HCT116 (cell line): ENCODE measurements at regions not wholly inside any gene's neighbourhood (a gene's known extent, or its start where the extent isn't known, plus 50 kb on each side); places are given as distances from the start of the nearest gene placed in this dataset.

ENCODE experiments used
- CBX3 ChIP-seq: IDR thresholded peaks from 2 replicates; pipeline ENCODE4 v1.6.1; 2012; ENCODE audit warnings: low read depth
- CEBPB ChIP-seq: IDR thresholded peaks from 2 replicates; pipeline ENCODE4 v1.6.1; 2012; ENCODE audit warnings: low read depth
- ELF1 ChIP-seq: IDR thresholded peaks from 2 replicates; pipeline ENCODE4 v1.6.1; 2012; ENCODE audit warnings: low read depth, borderline replicate concordance
- JUND ChIP-seq: IDR thresholded peaks from 2 replicates; pipeline ENCODE4 v1.6.1; 2012
- POLR2A ChIP-seq: IDR thresholded peaks from 2 replicates; pipeline ENCODE4 v1.7.0; 2011; ENCODE audit warnings: borderline replicate concordance; ENCODE audit not compliant: insufficient read depth, insufficient read length; ENCODE audit errors: extremely low read depth
- POLR2AphosphoS5 ChIP-seq: IDR thresholded peaks from 2 replicates; pipeline ENCODE4 v1.6.1; 2011; ENCODE audit warnings: mild to moderate bottlenecking, low read depth, low read length, moderate library complexity
- RAD21 ChIP-seq: IDR thresholded peaks from 2 replicates; pipeline ENCODE4 v1.6.1; 2012; ENCODE audit warnings: low read depth, mild to moderate bottlenecking
- YY1 ChIP-seq: IDR thresholded peaks from 2 replicates; pipeline ENCODE4 v1.6.1; 2011; ENCODE audit warnings: low read length, low read depth, moderate library complexity, mild to moderate bottlenecking; ENCODE audit not compliant: insufficient replicate concordance; ENCODE audit errors: extremely low read depth
- ZFX ChIP-seq: fragments of 450-650 bp; IDR thresholded peaks from 2 replicates; pipeline ENCODE4 v1.6.1; 2017
- ZNF274 ChIP-seq: fragments of 200-500 bp; sonication (Bioruptor generic); IDR thresholded peaks from 2 replicates; pipeline ENCODE4 v1.6.1; 2014; ENCODE audit warnings: mild to moderate bottlenecking, low read depth, low read length, inconsistent platforms
- TF ChIP-seq, protein P1 (sequence below), 3 experiments: fragments of 200-600 bp in 1 of 3; sonication (generic) in 1 of 3; IDR thresholded peaks in 2 of 3; conservative IDR thresholded peaks in 1 of 3; 2 replicates each; pipeline ENCODE4 v1.5.1; 2012 to 2017; ENCODE audit warnings: low read depth in 2 of 3, low read length in 2 of 3, antibody characterized with exemption in 1 of 3, borderline replicate concordance in 1 of 3, control low read depth in 1 of 3, mild to moderate bottlenecking in 1 of 3, mixed read lengths in 1 of 3, mixed run types in 1 of 3, moderate library complexity in 1 of 3; ENCODE audit not compliant: insufficient read depth in 1 of 3
- TF ChIP-seq, protein P2 (sequence below): IDR thresholded peaks from 2 replicates; pipeline ENCODE4 v1.6.1; 2012; ENCODE audit warnings: low read depth
- TF ChIP-seq, protein P3 (sequence below): IDR thresholded peaks from 2 replicates; pipeline ENCODE4 v1.6.1; 2012

DNA sequence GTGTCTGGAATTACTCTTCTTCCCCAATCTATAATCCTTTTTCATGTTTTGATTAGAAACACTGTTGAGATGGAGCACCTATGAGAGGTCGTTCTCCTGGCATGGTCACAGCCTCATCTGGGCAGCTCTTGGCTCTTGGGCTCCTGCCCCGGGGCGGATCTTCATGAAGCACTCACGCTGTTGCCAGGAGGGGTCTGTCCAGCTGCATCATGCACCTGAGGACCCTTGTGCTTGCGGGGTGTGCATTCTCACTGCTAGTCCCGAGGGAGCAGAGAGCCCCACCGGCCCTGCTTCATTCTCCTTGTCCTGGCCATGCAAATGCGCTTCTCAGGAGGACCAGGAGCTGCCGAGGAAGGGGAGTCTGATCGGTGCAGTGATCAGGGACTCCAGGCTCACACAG is 117.6 kb upstream of the S1PR3 start:
- TF ChIP-seq, protein P1, sequence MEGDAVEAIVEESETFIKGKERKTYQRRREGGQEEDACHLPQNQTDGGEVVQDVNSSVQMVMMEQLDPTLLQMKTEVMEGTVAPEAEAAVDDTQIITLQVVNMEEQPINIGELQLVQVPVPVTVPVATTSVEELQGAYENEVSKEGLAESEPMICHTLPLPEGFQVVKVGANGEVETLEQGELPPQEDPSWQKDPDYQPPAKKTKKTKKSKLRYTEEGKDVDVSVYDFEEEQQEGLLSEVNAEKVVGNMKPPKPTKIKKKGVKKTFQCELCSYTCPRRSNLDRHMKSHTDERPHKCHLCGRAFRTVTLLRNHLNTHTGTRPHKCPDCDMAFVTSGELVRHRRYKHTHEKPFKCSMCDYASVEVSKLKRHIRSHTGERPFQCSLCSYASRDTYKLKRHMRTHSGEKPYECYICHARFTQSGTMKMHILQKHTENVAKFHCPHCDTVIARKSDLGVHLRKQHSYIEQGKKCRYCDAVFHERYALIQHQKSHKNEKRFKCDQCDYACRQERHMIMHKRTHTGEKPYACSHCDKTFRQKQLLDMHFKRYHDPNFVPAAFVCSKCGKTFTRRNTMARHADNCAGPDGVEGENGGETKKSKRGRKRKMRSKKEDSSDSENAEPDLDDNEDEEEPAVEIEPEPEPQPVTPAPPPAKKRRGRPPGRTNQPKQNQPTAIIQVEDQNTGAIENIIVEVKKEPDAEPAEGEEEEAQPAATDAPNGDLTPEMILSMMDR (IDR thresholded peaks at IDR 0.05 in 2 of 3, conservative IDR thresholded peaks at IDR 0.05 in 1 of 3; ENCODE audit: borderline replicate concordance in 1 of 3, insufficient read depth in 1 of 3, low read depth in 2 of 3, low read length in 2 of 3), result no peak
- no peak for TF ChIP-seq YY1
- no peak for TF ChIP-seq POLR2A
- TF ChIP-seq ELF1, result no peak
- no peak for TF ChIP-seq JUND
- no peak for TF ChIP-seq CBX3
- no peak for TF ChIP-seq POLR2AphosphoS5
- TF ChIP-seq ZFX, result no peak
- TF ChIP-seq RAD21, result no peak
- TF ChIP-seq, protein P2, sequence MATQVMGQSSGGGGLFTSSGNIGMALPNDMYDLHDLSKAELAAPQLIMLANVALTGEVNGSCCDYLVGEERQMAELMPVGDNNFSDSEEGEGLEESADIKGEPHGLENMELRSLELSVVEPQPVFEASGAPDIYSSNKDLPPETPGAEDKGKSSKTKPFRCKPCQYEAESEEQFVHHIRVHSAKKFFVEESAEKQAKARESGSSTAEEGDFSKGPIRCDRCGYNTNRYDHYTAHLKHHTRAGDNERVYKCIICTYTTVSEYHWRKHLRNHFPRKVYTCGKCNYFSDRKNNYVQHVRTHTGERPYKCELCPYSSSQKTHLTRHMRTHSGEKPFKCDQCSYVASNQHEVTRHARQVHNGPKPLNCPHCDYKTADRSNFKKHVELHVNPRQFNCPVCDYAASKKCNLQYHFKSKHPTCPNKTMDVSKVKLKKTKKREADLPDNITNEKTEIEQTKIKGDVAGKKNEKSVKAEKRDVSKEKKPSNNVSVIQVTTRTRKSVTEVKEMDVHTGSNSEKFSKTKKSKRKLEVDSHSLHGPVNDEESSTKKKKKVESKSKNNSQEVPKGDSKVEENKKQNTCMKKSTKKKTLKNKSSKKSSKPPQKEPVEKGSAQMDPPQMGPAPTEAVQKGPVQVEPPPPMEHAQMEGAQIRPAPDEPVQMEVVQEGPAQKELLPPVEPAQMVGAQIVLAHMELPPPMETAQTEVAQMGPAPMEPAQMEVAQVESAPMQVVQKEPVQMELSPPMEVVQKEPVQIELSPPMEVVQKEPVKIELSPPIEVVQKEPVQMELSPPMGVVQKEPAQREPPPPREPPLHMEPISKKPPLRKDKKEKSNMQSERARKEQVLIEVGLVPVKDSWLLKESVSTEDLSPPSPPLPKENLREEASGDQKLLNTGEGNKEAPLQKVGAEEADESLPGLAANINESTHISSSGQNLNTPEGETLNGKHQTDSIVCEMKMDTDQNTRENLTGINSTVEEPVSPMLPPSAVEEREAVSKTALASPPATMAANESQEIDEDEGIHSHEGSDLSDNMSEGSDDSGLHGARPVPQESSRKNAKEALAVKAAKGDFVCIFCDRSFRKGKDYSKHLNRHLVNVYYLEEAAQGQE, result no peak
- TF ChIP-seq CEBPB, result no peak
- TF ChIP-seq, protein P3, sequence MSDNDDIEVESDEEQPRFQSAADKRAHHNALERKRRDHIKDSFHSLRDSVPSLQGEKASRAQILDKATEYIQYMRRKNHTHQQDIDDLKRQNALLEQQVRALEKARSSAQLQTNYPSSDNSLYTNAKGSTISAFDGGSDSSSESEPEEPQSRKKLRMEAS, result no peak
- no peak for TF ChIP-seq ZNF274
